NCI-H82 (cell line): ENCODE measurements at regions not wholly inside any gene's neighbourhood (a gene's known extent, or its start where the extent isn't known, plus 50 kb on each side); places are given as distances from the start of the nearest gene placed in this dataset.
"Not testable (repeated sequence)": the region's sequence is repeated elsewhere in the genome, so short reads cannot be mapped to it uniquely, and the experiment has no call there.

ENCODE experiments used
- DNase-seq: peaks from one replicate; lab custom pipeline; 2025; lab: John Stamatoyannopoulos, UW

GRCh38 chr2:63696496-63696895 is 107.7 kb downstream of the MDH1 start:
- DNase-seq = no peak

GRCh38 chr2:63697160-63697559 is 108.4 kb downstream of the MDH1 start:
- DNase-seq = no peak

GRCh38 chr2:63698786-63699548 is 110.2 kb downstream of the MDH1 start:
- peak; percentile 81 for DNase-seq

GRCh38 chr2:63699549-63699839 is 110.7 kb downstream of the MDH1 start:
- no peak for DNase-seq

GRCh38 chr2:63700271-63700670 is 111.5 kb downstream of the MDH1 start:
- DNase-seq = no peak

- DNase-seq = no peak
Observed at GRCh38 chr2:63701406-63701805, 112.6 kb downstream of the MDH1 start.

- not testable (repeated sequence) for DNase-seq
Observed at GRCh38 chr2:63706084-63706483, 117.3 kb downstream of the MDH1 start.

GRCh38 chr2:63710732-63711131 is 122.0 kb downstream of the MDH1 start:
- DNase-seq = no peak

- DNase-seq = peak; percentile 97
Observed at GRCh38 chr2:63712748-63713147, 124.0 kb downstream of the MDH1 start.

- DNase-seq = no peak
Observed at GRCh38 chr2:63716146-63716545, 125.5 kb upstream of the UGP2 start.

- DNase-seq = peak; percentile 39
Observed at GRCh38 chr2:63719052-63719451, 122.6 kb upstream of the UGP2 start.

- no peak for DNase-seq
Observed at GRCh38 chr2:63721082-63721424, 120.6 kb upstream of the UGP2 start.

GRCh38 chr2:63722284-63722683 is 119.4 kb upstream of the UGP2 start:
- not testable (repeated sequence) for DNase-seq

- no peak for DNase-seq
Observed at GRCh38 chr2:63723709-63724108, 118.0 kb upstream of the UGP2 start.

- DNase-seq = not testable (repeated sequence)
Observed at GRCh38 chr2:63725212-63725611, 116.5 kb upstream of the UGP2 start.

GRCh38 chr2:63729362-63729761 is 112.3 kb upstream of the UGP2 start:
- no peak for DNase-seq

GRCh38 chr2:63729831-63730230 is 111.9 kb upstream of the UGP2 start:
- DNase-seq = no peak

- DNase-seq = no peak
Observed at GRCh38 chr2:63734510-63734909, 107.2 kb upstream of the UGP2 start.

GRCh38 chr2:63735263-63735662 is 106.4 kb upstream of the UGP2 start:
- no peak for DNase-seq

GRCh38 chr2:63735931-63736330 is 105.8 kb upstream of the UGP2 start:
- DNase-seq = no peak

- DNase-seq = no peak
Observed at GRCh38 chr2:63736354-63736753, 105.3 kb upstream of the UGP2 start.

GRCh38 chr2:63737081-63737751 is 104.5 kb upstream of the UGP2 start:
- peak; percentile 55 for DNase-seq

- DNase-seq = no peak
Observed at GRCh38 chr2:63738019-63738418, 103.7 kb upstream of the UGP2 start.

GRCh38 chr2:63739180-63739579 is 102.5 kb upstream of the UGP2 start:
- DNase-seq = not testable (repeated sequence)
